ENCODE measurements at regions not wholly inside any gene's neighbourhood (a gene's known extent, or its start where the extent isn't known, plus 50 kb on each side); places are given as distances from the start of the nearest gene placed in this dataset.
A peak's percentile ranks its signal among the peaks of the same experiment; 100 is the strongest.
"Not testable (repeated sequence)": the region's sequence is repeated elsewhere in the genome, so short reads cannot be mapped to it uniquely, and the experiment has no call there.

- DNase-seq, result no peak
- intact Hi-C loops (cut with DNase I), result no loop called here
These were observed 649.6 kb downstream of the TNS3 start for GRCh38 chr7:46932306-46932675.

DNA sequence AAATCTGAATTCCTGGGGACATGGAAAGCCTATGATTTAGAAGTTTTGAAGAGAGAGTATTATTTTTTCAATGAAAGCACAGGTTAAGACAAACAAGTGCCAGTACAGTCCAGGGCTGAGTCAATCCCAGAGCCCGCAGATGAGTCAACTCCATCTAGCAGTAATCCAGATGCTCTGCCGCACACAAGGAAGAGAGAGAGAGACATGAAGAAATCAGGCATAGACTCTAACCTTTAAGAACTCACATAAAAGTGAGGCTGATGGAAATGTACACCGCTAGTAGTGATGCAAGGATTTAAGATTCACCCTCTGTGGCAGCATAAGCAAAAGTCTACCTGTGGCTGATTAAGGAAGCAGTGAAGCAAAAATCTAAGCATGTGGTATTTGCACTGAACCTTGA lies 651.5 kb downstream of the TNS3 start:
- no peak for DNase-seq
- intact Hi-C loops (cut with DNase I), result no loop called here

DNA sequence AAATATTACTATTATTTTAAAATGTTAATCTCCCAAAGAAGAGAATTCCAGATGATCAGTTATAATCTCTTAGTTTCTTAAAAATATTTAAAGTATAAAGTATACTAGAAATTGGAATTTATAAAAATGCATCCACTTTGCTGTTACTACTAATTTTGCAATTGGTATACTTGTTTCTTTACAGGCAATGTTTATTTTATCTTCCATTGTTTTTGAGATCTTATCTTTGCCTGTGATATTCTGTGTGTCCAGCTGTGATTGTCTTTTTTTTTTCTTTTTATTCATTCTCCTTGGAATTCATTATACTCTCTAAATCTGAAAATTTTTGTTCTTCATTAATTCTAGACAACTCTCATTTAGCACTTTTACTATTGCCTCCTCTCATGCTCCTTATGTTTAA lies 652.6 kb downstream of the TNS3 start:
- DNase-seq, result no peak
- intact Hi-C loops (cut with DNase I), result no loop called here

GRCh38 chr7:46928719-46929118 lies 653.2 kb downstream of the TNS3 start:
- intact Hi-C loops (cut with DNase I), result no loop called here
- no peak for DNase-seq

GRCh38 chr7:46927131-46927810 lies 654.6 kb downstream of the TNS3 start:
- no peak for DNase-seq
- intact Hi-C loops (cut with DNase I), result no loop called here

GRCh38 chr7:46916581-46916980 lies 665.3 kb downstream of the TNS3 start:
- DNase-seq, result no peak
- intact Hi-C loops (cut with DNase I), result no loop called here

DNA sequence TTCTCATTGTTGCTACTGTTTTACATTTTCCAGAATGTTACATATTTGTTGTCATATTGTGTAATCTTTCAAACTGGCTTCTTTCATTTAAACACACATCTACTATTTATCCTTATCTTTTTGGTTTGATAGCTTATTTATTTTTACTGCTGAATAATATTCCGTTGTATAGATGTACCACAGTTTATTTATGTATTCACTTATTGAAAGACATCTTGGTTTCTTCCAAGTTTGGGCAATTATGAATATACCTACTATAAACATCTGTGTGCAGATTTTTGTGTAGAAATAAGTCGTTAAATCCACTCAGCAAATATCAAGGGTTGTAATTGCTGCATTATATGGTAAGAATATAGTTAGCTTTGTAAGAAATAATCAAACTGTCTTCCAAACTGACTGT lies 669.2 kb downstream of the TNS3 start:
- intact Hi-C loops (cut with DNase I), result no loop called here

DNA sequence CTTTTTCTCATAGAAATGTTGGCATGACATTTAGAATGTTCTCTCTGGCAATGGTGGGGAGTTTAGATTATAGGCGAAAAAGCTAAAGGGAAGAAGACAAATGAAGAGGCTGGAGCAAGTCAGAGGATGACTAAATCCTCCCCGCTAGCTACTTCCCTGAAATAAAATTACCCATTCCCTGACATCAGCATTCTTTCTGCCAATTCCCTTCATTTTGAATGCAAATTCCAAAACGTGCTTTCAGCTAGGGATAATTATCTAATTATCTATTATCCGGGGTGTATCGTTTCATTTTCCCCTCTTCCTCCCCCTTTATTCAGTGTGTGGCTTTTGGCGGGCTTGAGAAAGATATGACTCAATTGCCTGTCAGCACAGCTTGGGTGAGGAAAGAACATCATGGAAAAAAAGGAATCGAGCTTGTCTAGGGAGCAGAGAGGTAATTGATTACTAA lies 672.3 kb downstream of the TNS3 start:
- DNase-seq, result no peak
- intact Hi-C loops (cut with DNase I), result no loop called here

More for the DNA sequence above, 669.2 kb downstream of the TNS3 start:
- no peak for DNase-seq

- intact Hi-C loops (cut with DNase I), result no loop called here
- no peak for DNase-seq
These were observed 673.1 kb downstream of the TNS3 start for GRCh38 chr7:46908770-46909169.

GRCh38 chr7:46904523-46904922 lies 677.4 kb downstream of the TNS3 start:
- intact Hi-C loops (cut with DNase I), result not testable (repeated sequence)

GRCh38 chr7:46902463-46902862 lies 679.4 kb downstream of the TNS3 start:
- DNase-seq, result no peak
- intact Hi-C loops (cut with DNase I), result no loop called here

More at GRCh38 chr7:46904523-46904922, 677.4 kb downstream of the TNS3 start:
- not testable (repeated sequence) for DNase-seq

DNA sequence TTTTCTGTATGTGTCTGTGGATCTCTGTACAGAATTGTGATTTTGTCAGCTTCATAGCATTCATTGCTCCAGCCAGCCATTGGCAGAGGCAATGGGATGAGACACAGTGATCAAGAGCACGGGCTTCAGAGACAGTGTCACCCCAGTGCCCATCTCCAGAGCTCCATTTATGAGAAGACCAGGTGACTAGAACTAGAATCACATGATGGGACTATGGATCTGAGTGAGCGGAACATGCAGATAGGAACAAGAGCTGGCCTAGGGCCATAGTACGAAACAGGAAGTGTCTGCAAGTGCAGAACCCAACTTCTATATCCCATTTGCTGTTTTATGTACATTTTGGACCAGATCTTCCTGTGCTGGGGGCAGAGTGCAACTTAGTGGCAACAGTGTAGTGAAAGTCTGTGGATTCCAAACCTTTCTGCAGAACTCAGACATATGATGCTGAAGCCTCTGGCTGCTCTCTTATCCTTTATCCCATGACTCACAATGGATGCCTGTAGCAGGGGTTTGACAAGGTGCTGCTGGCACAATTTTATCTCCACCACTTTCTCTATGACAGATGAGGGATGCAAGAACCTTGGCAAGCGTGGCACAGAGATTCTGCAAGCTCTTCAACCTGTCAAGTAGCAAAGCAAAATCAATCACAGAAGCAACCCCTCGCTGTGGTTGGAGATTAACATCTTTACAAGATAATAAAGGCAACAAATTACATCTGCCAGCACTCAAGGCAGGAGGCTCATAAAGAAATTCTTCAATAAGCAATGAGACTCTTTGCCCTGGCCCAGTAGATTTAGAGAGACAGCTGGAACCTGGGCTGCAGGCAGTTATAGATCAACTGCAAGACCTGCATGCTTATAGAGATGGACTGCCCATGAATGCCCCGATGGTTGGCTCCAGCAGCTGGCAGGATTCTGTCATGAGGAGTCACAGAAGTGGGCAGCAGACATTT lies 681.3 kb downstream of the TNS3 start:
- peak in 11 of 42 donors; percentile 6 to 59 (median 39) for DNase-seq

DNA sequence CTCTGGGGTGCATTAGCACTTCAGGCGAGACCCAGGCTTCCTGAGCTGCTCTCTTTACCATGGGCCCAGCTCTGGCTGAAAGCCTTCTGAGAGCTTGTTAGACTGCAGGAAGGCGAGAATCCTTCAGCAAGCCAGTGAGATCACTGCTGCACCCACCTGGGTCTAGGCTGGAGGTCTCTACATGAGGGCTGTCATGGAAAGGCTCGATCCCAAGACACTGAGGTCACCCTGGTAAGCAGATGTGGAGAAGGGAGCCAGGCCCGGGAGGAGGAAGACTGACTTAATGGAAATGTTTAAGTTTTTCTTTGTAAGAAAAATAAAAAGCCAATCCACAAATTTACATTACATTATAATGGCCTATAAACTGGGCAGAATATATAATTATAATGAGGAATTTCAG lies 684.5 kb downstream of the TNS3 start:
- intact Hi-C loops (cut with DNase I), result no loop called here

More for the DNA sequence above, 681.3 kb downstream of the TNS3 start:
- intact Hi-C loops (cut with DNase I), result no loop called here

DNA sequence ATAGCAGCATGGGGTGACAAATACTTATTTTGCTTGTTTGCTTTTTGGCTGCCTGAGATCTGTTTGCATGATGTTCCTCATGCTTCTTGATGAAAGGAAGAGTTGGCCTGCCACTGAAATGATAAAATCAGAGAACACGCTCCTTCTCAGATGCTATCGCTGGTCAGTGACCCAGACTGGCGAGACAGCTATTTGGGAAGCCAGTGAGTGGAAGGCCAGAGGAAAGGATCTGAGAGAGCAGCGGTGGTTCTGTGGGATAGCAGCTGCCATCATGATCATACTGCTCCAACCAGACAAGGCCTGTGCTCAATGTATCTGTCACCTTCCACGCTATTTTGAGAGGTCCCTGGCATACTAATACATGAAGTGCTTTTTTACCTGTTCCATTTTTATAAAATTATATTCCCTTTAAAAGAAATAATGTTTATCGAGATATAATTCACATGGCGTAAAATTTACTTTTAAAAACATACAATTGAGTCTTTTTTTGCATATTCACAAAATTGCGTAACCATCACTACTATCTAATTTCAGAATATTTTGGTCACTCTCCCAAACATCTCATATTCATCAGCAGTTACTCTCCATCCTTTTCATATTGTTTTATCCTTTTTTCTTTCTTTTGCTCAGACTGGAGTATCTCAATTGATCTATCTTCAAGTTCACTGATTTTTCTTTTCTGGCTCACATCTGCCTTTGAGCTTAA lies 695.1 kb downstream of the TNS3 start:
- intact Hi-C loops (cut with DNase I), result no loop called here
- DNase-seq, result no peak

More for the DNA sequence above, 684.5 kb downstream of the TNS3 start:
- no peak for DNase-seq

DNA sequence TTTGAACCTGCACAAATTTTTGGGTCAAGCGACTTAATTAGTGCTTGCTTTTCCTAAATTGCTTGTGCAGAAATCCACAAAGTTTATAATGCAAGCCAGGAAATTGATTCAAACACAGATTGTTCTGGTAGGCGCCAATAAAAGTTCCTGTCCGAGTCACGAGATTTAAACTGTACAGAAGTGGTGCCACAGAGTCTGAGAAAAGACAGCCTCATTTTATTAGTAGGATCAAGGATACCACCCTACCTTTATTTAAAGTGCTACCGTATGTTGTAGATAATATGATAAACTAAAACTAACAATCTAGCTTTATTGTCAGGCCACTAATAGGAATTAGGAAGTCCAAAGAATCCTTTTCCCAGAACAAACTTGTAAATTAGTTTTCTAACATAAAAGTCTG lies 696.7 kb downstream of the TNS3 start:
- no peak for DNase-seq
- intact Hi-C loops (cut with DNase I), result no loop called here

DNA sequence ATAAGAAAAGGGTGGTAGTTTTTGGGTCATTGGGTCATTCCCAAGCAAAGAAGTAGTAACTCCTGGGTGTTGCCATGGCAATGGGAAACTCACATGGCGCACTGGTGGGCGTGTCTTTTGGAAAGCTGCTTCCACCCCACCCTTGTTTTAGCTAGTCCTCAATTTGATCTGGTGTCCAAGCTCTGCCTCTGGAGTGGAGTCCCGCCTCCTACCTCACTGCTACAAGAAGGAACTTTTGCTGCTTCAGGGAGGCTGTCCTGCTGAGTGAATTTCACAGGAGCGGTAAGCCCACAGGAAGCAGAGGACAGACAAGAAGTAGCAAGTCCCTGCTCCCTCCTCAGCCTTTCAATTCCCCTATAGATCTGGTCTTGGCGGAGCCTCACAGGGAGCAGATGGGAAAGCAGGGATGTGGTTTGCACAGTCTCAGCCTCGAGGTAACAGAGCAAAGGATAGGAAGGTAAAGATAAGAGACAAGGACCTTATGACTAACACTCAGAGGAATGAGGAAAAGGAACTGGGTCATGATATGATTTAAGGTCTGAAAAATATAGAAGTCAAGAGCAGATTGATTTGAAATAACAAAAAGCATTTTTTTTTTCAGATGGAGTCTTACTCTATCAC lies 700.3 kb downstream of the TNS3 start:
- intact Hi-C loops (cut with DNase I), result no loop called here
- no peak for DNase-seq

- intact Hi-C loops (cut with DNase I), result no loop called here
- DNase-seq, result no peak
These were observed 701.3 kb downstream of the TNS3 start for GRCh38 chr7:46880508-46881196.

- DNase-seq, result no peak
- intact Hi-C loops (cut with DNase I), result no loop called here
These were observed 702.1 kb downstream of the TNS3 start for GRCh38 chr7:46879783-46880182.

GRCh38 chr7:46871516-46871915 lies 710.4 kb downstream of the TNS3 start:
- intact Hi-C loops (cut with DNase I), result no loop called here
- DNase-seq, result no peak

Data from head of caudate nucleus (tissue), 42 donors.